Tibial artery (tissue), 4 donors: ENCODE measurements at regions not wholly inside any gene's neighbourhood (a gene's known extent, or its start where the extent isn't known, plus 50 kb on each side); places are given as distances from the start of the nearest gene placed in this dataset.

Source experiments
- DNase-seq, 2 donors: peaks; one replicate each; pipeline ENCODE4 v3.0.0-alpha.2; 2019
- H3K27ac ChIP-seq, 2 donors: fragments of 200-600 bp; sonication (generic) in 1 of 2; 1 replicate in 1 of 2; 2 replicates in 1 of 2; pipeline ENCODE4 v1.5.1; 2018 to 2019; ENCODE audit warnings: mild to moderate bottlenecking in 1 of 2
- H3K27me3 ChIP-seq, 2 donors: fragments of 200-600 bp; sonication (generic) in 1 of 2; one replicate each; pipeline versions ENCODE4 v1.5.1 to v1.6.0; 2016 to 2019
- H3K36me3 ChIP-seq, 3 donors: fragments of 200-600 bp; sonication (generic) in 2 of 3; one replicate each; pipeline ENCODE4 v1.5.1; 2016 to 2019; ENCODE audit warnings: mild to moderate bottlenecking in 2 of 3
- H3K4me1 ChIP-seq, 4 donors: fragments of 200-600 bp; sonication (generic) in 2 of 4; 1 replicate in 3 of 4; 2 replicates in 1 of 4; pipeline ENCODE4 v1.5.1; 2016 to 2019
- H3K4me3 ChIP-seq, 2 donors: fragments of 200-600 bp; sonication (generic) in 1 of 2; 1 replicate in 1 of 2; 2 replicates in 1 of 2; pipeline ENCODE4 v1.5.1; 2018 to 2019; ENCODE audit warnings: mild to moderate bottlenecking in 2 of 2
- H3K9me3 ChIP-seq, 3 donors: fragments of 200-600 bp; sonication (generic) in 1 of 3; one replicate each; pipeline ENCODE4 v1.5.1; 2016 to 2019
- CTCF ChIP-seq, 2 experiments: fragments of 200-600 bp in 1 of 2; fragments of 450-650 bp in 1 of 2; IDR thresholded peaks; one replicate each; pipeline ENCODE4 v1.5.1; 2017 to 2019; ENCODE audit warnings: antibody characterized with exemption in 2 of 2, mild to moderate bottlenecking in 1 of 2, moderate library complexity in 1 of 2
- intact Hi-C: fragments of 100-400 bp; cut with DNase I; formaldehyde crosslinking; loops from one replicate; pipeline ENCODE4 v1.15.0; 2023; ENCODE audit warnings: low total_unique reads

GRCh38 chr2:62430146-62430545, 75.8 kb downstream of the TMEM17 start:
- no peak overlapping the region for H3K4me3 ChIP-seq
- H3K36me3 ChIP-seq: no peaks in the 10 kb centered on the region
- intact Hi-C loops: no loop called here
- H3K27ac ChIP-seq: no peak overlapping the region
- no peak for TF ChIP-seq CTCF (IDR thresholded peaks at IDR 0.05)
- DNase-seq: no peak
- no peaks in the 10 kb centered on the region for H3K27me3 ChIP-seq
- H3K9me3 ChIP-seq: no peaks in the 10 kb centered on the region
- H3K4me1 ChIP-seq: no peaks in the 10 kb centered on the region

GRCh38 chr2:62427146-62427545, 78.8 kb downstream of the TMEM17 start:
- DNase-seq: no peak
- no peaks in the 10 kb centered on the region for H3K4me1 ChIP-seq
- H3K27ac ChIP-seq: no peak overlapping the region
- no peak for TF ChIP-seq CTCF (IDR thresholded peaks at IDR 0.05)
- no peaks in the 10 kb centered on the region for H3K36me3 ChIP-seq
- no peaks in the 10 kb centered on the region for H3K27me3 ChIP-seq
- no peaks in the 10 kb centered on the region for H3K9me3 ChIP-seq
- intact Hi-C loops: no loop called here
- H3K4me3 ChIP-seq: no peak overlapping the region

- H3K9me3 ChIP-seq: no peaks in the 10 kb centered on the region
- H3K36me3 ChIP-seq: no peaks in the 10 kb centered on the region
- TF ChIP-seq CTCF (IDR thresholded peaks at IDR 0.05): no peak
- no peaks in the 10 kb centered on the region for H3K4me1 ChIP-seq
- DNase-seq: no peak
- H3K27me3 ChIP-seq: no peaks in the 10 kb centered on the region
- no peak overlapping the region for H3K4me3 ChIP-seq
- intact Hi-C loops: no loop called here
- H3K27ac ChIP-seq: no peak overlapping the region
Observed at GRCh38 chr2:62426154-62426912, 79.7 kb downstream of the TMEM17 start.

GRCh38 chr2:62425684-62426083, 80.3 kb downstream of the TMEM17 start:
- no peak for TF ChIP-seq CTCF (IDR thresholded peaks at IDR 0.05)
- Histone ChIP-seq H3K27me3 (no peaks in the 10 kb centered on the region), H3K36me3 (no peaks in the 10 kb centered on the region), H3K9me3 (no peaks in the 10 kb centered on the region), H3K4me3 (no peak overlapping the region), H3K27ac (no peak overlapping the region), H3K4me1 (no peaks in the 10 kb centered on the region)
- no peak for DNase-seq
- intact Hi-C loops: no loop called here

GRCh38 chr2:62424899-62425298, 81.1 kb downstream of the TMEM17 start:
- no peak overlapping the region for H3K4me3 ChIP-seq
- no peaks in the 10 kb centered on the region for H3K9me3 ChIP-seq
- no peak overlapping the region for H3K27ac ChIP-seq
- TF ChIP-seq CTCF (IDR thresholded peaks at IDR 0.05): no peak
- no peaks in the 10 kb centered on the region for H3K27me3 ChIP-seq
- no peaks in the 10 kb centered on the region for H3K4me1 ChIP-seq
- H3K36me3 ChIP-seq: no peaks in the 10 kb centered on the region
- no peak for DNase-seq
- intact Hi-C loops: no loop called here
